ENCODE measurements at regions not wholly inside any gene's neighbourhood (a gene's known extent, or its start where the extent isn't known, plus 50 kb on each side); places are given as distances from the start of the nearest gene placed in this dataset.
"Not testable (repeated sequence)": the region's sequence is repeated elsewhere in the genome, so short reads cannot be mapped to it uniquely, and the experiment has no call there.

GRCh38 chr21:35191128-35191527, 142.0 kb upstream of the RUNX1 start:
- DNase-seq (ENCODE audit: extremely low read depth, low read depth) = no peak
- no peak overlapping the region for H3K4me3 ChIP-seq (replicated peaks; ENCODE audit: low read depth, low read length)
- TF ChIP-seq, protein P1, sequence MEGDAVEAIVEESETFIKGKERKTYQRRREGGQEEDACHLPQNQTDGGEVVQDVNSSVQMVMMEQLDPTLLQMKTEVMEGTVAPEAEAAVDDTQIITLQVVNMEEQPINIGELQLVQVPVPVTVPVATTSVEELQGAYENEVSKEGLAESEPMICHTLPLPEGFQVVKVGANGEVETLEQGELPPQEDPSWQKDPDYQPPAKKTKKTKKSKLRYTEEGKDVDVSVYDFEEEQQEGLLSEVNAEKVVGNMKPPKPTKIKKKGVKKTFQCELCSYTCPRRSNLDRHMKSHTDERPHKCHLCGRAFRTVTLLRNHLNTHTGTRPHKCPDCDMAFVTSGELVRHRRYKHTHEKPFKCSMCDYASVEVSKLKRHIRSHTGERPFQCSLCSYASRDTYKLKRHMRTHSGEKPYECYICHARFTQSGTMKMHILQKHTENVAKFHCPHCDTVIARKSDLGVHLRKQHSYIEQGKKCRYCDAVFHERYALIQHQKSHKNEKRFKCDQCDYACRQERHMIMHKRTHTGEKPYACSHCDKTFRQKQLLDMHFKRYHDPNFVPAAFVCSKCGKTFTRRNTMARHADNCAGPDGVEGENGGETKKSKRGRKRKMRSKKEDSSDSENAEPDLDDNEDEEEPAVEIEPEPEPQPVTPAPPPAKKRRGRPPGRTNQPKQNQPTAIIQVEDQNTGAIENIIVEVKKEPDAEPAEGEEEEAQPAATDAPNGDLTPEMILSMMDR (IDR thresholded peaks at IDR 0.05; ENCODE audit: low read depth, low read length, missing control alignments) = no peak

- no peak overlapping the region for H3K4me3 ChIP-seq (replicated peaks; ENCODE audit: low read depth, low read length)
- TF ChIP-seq, protein P1 (IDR thresholded peaks at IDR 0.05; ENCODE audit: low read depth, low read length, missing control alignments) = no peak
- DNase-seq (ENCODE audit: extremely low read depth, low read depth) = no peak
Observed at GRCh38 chr21:35190201-35190701, 141.1 kb upstream of the RUNX1 start.

GRCh38 chr21:35189077-35189863, 140.2 kb upstream of the RUNX1 start:
- TF ChIP-seq, protein P1 (IDR thresholded peaks at IDR 0.05; ENCODE audit: low read depth, low read length, missing control alignments) = no peak
- DNase-seq (ENCODE audit: extremely low read depth, low read depth) = peak; percentile 67
- H3K4me3 ChIP-seq (replicated peaks; ENCODE audit: low read depth, low read length) = no peak overlapping the region

GRCh38 chr21:35183389-35183788, 134.3 kb upstream of the RUNX1 start:
- H3K4me3 ChIP-seq (replicated peaks; ENCODE audit: low read depth, low read length); DNase-seq (ENCODE audit: extremely low read depth, low read depth): not testable (repeated sequence)

GRCh38 chr21:35179990-35180540, 131.0 kb upstream of the RUNX1 start:
- H3K4me3 ChIP-seq (replicated peaks; ENCODE audit: low read depth, low read length) = no peak overlapping the region
- DNase-seq (ENCODE audit: extremely low read depth, low read depth) = no peak
- TF ChIP-seq, protein P1 (IDR thresholded peaks at IDR 0.05; ENCODE audit: low read depth, low read length, missing control alignments) = no peak

GRCh38 chr21:35178827-35179226, 129.7 kb upstream of the RUNX1 start:
- TF ChIP-seq, protein P1 (IDR thresholded peaks at IDR 0.05; ENCODE audit: low read depth, low read length, missing control alignments) = no peak
- no peak overlapping the region for H3K4me3 ChIP-seq (replicated peaks; ENCODE audit: low read depth, low read length)
- no peak for DNase-seq (ENCODE audit: extremely low read depth, low read depth)

- TF ChIP-seq, protein P1 (IDR thresholded peaks at IDR 0.05; ENCODE audit: low read depth, low read length, missing control alignments) = no peak
- DNase-seq (ENCODE audit: extremely low read depth, low read depth) = no peak
- no peak overlapping the region for H3K4me3 ChIP-seq (replicated peaks; ENCODE audit: low read depth, low read length)
Observed at GRCh38 chr21:35178098-35178497, 129.0 kb upstream of the RUNX1 start.

All from HFF-Myc (cell line).